K562 (cell line): ENCODE measurements at regions not wholly inside any gene's neighbourhood (a gene's known extent, or its start where the extent isn't known, plus 50 kb on each side); places are given as distances from the start of the nearest gene placed in this dataset.

Source experiments
- ATAC-seq: fragments of 200-7000 bp; cut with Tn5 transposase; 3 replicates; pipeline ENCODE4 v1.9.1; 2020; ENCODE audit warnings: moderate library complexity
- BruUV-seq: library from RNA; stranded (reverse); fragments of 400-500 nt; replicated peaks from 2 replicates; lab custom pipeline; 2021; lab: Mats Ljungman, UMichigan
- CTCF ChIA-PET: fragments of 300-600 bp; formaldehyde crosslinking; extraction: SDS; loops from one replicate; lab custom pipeline; 2021; ENCODE audit warnings: low intra/inter-chr PET ratio; lab: Yijun Ruan, JAX
- POLR2A ChIA-PET: fragments of 300-600, 350-650 bp; sonication (Branson Sonifier 250); formaldehyde crosslinking; extraction: SDS; loops from one replicate; lab custom pipeline; 2021; ENCODE audit warnings: antibody characterized with exemption, inconsistent platforms; lab: Yijun Ruan, JAX
- DNase-seq, 4 experiments: peaks; one replicate each; pipeline versions ENCODE4 v3.0.0 to v3.0.0-alpha.2; 2011 to 2018; ENCODE audit warnings: low spot score in 3 of 4, mixed read lengths in 3 of 4; ENCODE audit errors: extremely low read depth in 1 of 4
- FAIRE-seq: peaks from 2 replicates; lab custom pipeline; 2011; peaks lifted over from hg19 to GRCh38; lab: Jason Lieb, UNC
- H2AFZ ChIP-seq: 2 replicates; pipeline ENCODE4 v1.6.0; 2011; ENCODE audit warnings: low read depth, low read length, control low read depth, inconsistent platforms
- H3K27ac ChIP-seq: fragments of 200-600 bp; 3 replicates; pipeline ENCODE4 v1.8.0; 2011; ENCODE audit warnings: low read depth, mild to moderate bottlenecking, control low read depth, inconsistent platforms, low read length, moderate library complexity, mixed read lengths; ENCODE audit errors: extremely low read depth
- H3K27me3 ChIP-seq, 2 experiments: fragments of 300-600 bp in 1 of 2; 2 replicates in 1 of 2; 3 replicates in 1 of 2; pipeline versions ENCODE4 v1.6.0 to v1.8.0; 2011; ENCODE audit warnings: inconsistent platforms in 2 of 2, low read length in 2 of 2, mild to moderate bottlenecking in 1 of 2, mixed read lengths in 1 of 2, moderate library complexity in 1 of 2; ENCODE audit not compliant: control insufficient read depth in 2 of 2, insufficient read depth in 2 of 2
- H3K36me3 ChIP-seq: fragments of 300-600 bp; 3 replicates; pipeline ENCODE4 v1.8.0; 2011; ENCODE audit warnings: mild to moderate bottlenecking, low read length, inconsistent platforms; ENCODE audit not compliant: control insufficient read depth, insufficient read depth
- H3K4me1 ChIP-seq, 2 experiments: fragments of 200-600 bp in 1 of 2; replicated peaks in 1 of 2; 2 replicates in 1 of 2; 3 replicates in 1 of 2; pipeline versions ENCODE4 v1.5.1 to v1.8.0; 2011; ENCODE audit warnings: inconsistent platforms in 2 of 2, low read length in 2 of 2, mild to moderate bottlenecking in 1 of 2, mixed read lengths in 1 of 2, moderate library complexity in 1 of 2; ENCODE audit not compliant: control insufficient read depth in 2 of 2, insufficient read depth in 2 of 2
- H3K4me2 ChIP-seq: 2 replicates; pipeline ENCODE4 v1.6.1; 2011; ENCODE audit warnings: low read length, control low read depth, inconsistent platforms, mixed read lengths; ENCODE audit not compliant: insufficient read depth
- H3K4me3 ChIP-seq: fragments of 200-600 bp; sonication (generic), shearing (Covaris generic); 2 replicates; pipeline ENCODE4 v1.5.1; 2016; ENCODE audit warnings: control low read depth, inconsistent platforms
- H3K79me2 ChIP-seq: fragments of 200-600 bp; 3 replicates; pipeline ENCODE4 v1.8.0; 2011; ENCODE audit warnings: low read length, inconsistent platforms; ENCODE audit not compliant: control insufficient read depth, insufficient read depth
- H3K9ac ChIP-seq, 2 experiments: 2 replicates each; pipeline versions ENCODE4 v1.6.0 to v1.6.1; 2011; ENCODE audit warnings: low read depth in 2 of 2, low read length in 2 of 2, control low read depth in 1 of 2, inconsistent platforms in 1 of 2, mild to moderate bottlenecking in 1 of 2, mixed read lengths in 1 of 2; ENCODE audit not compliant: insufficient read depth in 1 of 2
- H3K9me1 ChIP-seq: one replicate; pipeline ENCODE4 v1.6.0; 2011; ENCODE audit warnings: inconsistent platforms, mild to moderate bottlenecking, low read length, moderate library complexity; ENCODE audit not compliant: control insufficient read depth, insufficient read depth
- H3K9me3 ChIP-seq: replicated peaks from 2 replicates; pipeline ENCODE4 v1.5.1; 2011; ENCODE audit warnings: low read depth, low read length, inconsistent platforms; ENCODE audit not compliant: control insufficient read depth, insufficient read depth
- H4K20me1 ChIP-seq: replicated peaks from 2 replicates; pipeline ENCODE4 v1.6.1; 2011; ENCODE audit warnings: low read length, inconsistent platforms, mixed read lengths; ENCODE audit not compliant: control insufficient read depth, insufficient read depth
- MAFG ChIP-seq: fragments of 450-650 bp; conservative IDR thresholded peaks from 2 replicates; pipeline ENCODE4 v1.6.1; 2016; ENCODE audit warnings: missing genetic modification characterization, missing compliant biosample characterization
- RB1 ChIP-seq: fragments of 450-650 bp; IDR thresholded peaks from 2 replicates; pipeline ENCODE4 v1.6.1; 2017; ENCODE audit warnings: low read depth, mild to moderate bottlenecking
- TCF7L2 ChIP-seq: fragments of 150-350 bp; IDR thresholded peaks from 2 replicates; pipeline ENCODE4 v1.6.1; 2016; ENCODE audit warnings: low read depth, mild to moderate bottlenecking, low read length, moderate library complexity
- XRCC4 ChIP-seq: IDR thresholded peaks from one replicate; pipeline ENCODE4 v1.6.1; 2011; ENCODE audit not compliant: insufficient read depth, insufficient read length; ENCODE audit errors: extremely low read depth
- WGBS: fragments of 100-300 bp; shearing (Covaris generic); methylation state at CpG from one replicate; pipeline ENCODE4 v1.1.6; 2016; ENCODE audit warnings: low coverage, mixed read lengths; ENCODE audit not compliant: insufficient coverage; ENCODE audit errors: missing lambda C conversion rate; 5-methylcytosine and 5-hydroxymethylcytosine counted together
- in situ Hi-C: fragments of 300-500 bp; cut with MboI; formaldehyde crosslinking; loops from 4 replicates; pipeline ENCODE4 v1.15.0; 2018; ENCODE audit warnings: inconsistent platforms, mixed read lengths
- intact Hi-C: fragments of 100-400 bp; cut with micrococcal nuclease; formaldehyde crosslinking; loops from 2 replicates; pipeline ENCODE4 v1.14.2; 2022
- TF ChIP-seq, protein P1 (sequence below): fragments of 250-450 bp; sonication (Bioruptor Pico); IDR thresholded peaks from 2 replicates; pipeline ENCODE4 v1.4.0; 2020; ENCODE audit warnings: mild to moderate bottlenecking

DNA sequence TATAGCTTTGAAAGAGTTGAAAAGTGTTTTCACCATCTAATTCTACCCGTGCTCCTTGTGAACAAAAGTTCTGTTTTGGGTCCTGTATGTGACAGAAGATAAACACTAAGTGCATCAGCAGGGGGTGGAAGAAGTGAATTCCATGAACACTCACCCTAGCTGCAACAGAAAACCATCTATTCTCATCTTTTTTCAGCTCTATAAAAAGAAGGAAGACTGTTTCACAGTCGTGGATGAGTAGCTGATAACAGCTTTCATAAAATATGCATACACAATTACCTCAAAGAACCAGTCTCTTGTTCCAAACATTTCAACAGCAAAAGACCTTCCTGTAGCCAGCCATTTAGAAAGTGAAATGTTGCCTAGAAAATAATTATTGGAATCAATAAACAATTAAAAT, 281.7 kb upstream of the RASGRP1 start:
- no peaks in the 10 kb centered on the region for H3K27me3 ChIP-seq
- no peak overlapping the region for H3K4me3 ChIP-seq
- no peak overlapping the region for H3K27ac ChIP-seq
- H3K36me3 ChIP-seq: no peaks in the 10 kb centered on the region
- POLR2A ChIA-PET: no interaction called here
- H3K4me1 ChIP-seq: no peaks in the 10 kb centered on the region
- no peak overlapping the region for H3K4me2 ChIP-seq
- DNase-seq: no peak
- BruUV-seq: no TSS peak
- in situ Hi-C loops (no loop called here), intact Hi-C loops (no loop called here)
- WGBS: 0% methylated on average over 2 of the region's 2 CpGs
- CTCF ChIA-PET: no interaction called here
- no peak for ATAC-seq
- no peaks in the 10 kb centered on the region for H3K9me1 ChIP-seq
- no peaks in the 10 kb centered on the region for H4K20me1 ChIP-seq
- TF ChIP-seq RB1: no peak
- TF ChIP-seq, protein P1, sequence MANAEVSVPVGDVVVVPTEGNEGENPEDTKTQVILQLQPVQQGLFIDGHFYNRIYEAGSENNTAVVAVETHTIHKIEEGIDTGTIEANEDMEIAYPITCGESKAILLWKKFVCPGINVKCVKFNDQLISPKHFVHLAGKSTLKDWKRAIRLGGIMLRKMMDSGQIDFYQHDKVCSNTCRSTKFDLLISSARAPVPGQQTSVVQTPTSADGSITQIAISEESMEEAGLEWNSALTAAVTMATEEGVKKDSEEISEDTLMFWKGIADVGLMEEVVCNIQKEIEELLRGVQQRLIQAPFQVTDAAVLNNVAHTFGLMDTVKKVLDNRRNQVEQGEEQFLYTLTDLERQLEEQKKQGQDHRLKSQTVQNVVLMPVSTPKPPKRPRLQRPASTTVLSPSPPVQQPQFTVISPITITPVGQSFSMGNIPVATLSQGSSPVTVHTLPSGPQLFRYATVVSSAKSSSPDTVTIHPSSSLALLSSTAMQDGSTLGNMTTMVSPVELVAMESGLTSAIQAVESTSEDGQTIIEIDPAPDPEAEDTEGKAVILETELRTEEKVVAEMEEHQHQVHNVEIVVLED (CRISPR knock-in tag): no peak
- FAIRE-seq: no peak
- no peaks in the 10 kb centered on the region for H3K79me2 ChIP-seq
- no peak overlapping the region for H3K9ac ChIP-seq
- H3K9me3 ChIP-seq: no peaks in the 10 kb centered on the region
- H2AFZ ChIP-seq: no peak overlapping the region

DNA sequence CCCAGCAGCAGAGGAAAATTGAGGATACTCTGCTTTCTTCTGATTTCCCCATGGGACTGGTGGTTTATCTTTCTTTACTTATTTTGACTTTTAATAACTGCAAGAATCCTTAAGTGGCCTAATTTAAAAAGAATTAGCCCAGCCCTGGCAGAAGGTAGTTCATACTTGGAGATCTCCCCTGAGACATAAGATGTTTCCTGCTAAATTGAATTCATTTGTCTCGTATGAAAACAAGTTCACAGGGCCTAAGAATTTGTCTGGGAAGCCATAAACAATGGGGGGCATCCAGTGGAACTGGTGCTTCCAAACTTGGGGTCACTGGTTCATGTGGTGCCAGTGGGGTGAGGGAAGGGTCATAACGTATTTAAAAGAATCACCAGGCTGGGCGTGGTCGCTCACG, 283.1 kb upstream of the RASGRP1 start:
- intact Hi-C loops (no loop called here), in situ Hi-C loops (no loop called here)
- H3K27ac ChIP-seq: no peak overlapping the region
- DNase-seq: no peak
- ChIA-PET POLR2A (no interaction called here), CTCF (no interaction called here)
- no peak overlapping the region for H3K9ac ChIP-seq
- H3K36me3 ChIP-seq: no peaks in the 10 kb centered on the region
- no peak overlapping the region for H3K4me3 ChIP-seq
- H3K79me2 ChIP-seq: no peaks in the 10 kb centered on the region
- H3K4me2 ChIP-seq: no peak overlapping the region
- no peaks in the 10 kb centered on the region for H3K4me1 ChIP-seq
- no peaks in the 10 kb centered on the region for H3K9me1 ChIP-seq
- no peaks in the 10 kb centered on the region for H3K9me3 ChIP-seq
- 4% methylated on average over 5 of the region's 5 CpGs for WGBS
- no peaks in the 10 kb centered on the region for H3K27me3 ChIP-seq
- TF ChIP-seq XRCC4 (no peak), TCF7L2 (no peak), MAFG (tag) (no peak)
- FAIRE-seq: no peak
- H4K20me1 ChIP-seq: no peaks in the 10 kb centered on the region
- no TSS peak for BruUV-seq
- H2AFZ ChIP-seq: no peak overlapping the region
- ATAC-seq: no peak
